ENCODE measurements at regions not wholly inside any gene's neighbourhood (a gene's known extent, or its start where the extent isn't known, plus 50 kb on each side); places are given as distances from the start of the nearest gene placed in this dataset.

GRCh38 chr4:33453436-33453835 lies 2733.3 kb downstream of the PCDH7 start:
- Histone ChIP-seq H3K27me3 (ENCODE audit: control insufficient read depth, insufficient read depth, low read length) (no peaks in the 10 kb centered on the region), H3K4me3 (ENCODE audit: low read depth, low read length) (no peak overlapping the region), H3K36me3 (ENCODE audit: control insufficient read depth, insufficient read depth, low read length) (no peaks in the 10 kb centered on the region)
- no peak for DNase-seq (ENCODE audit: low read depth)
- TF ChIP-seq CTCF (IDR thresholded peaks at IDR 0.05; ENCODE audit: insufficient read depth, low read length, poor library complexity, severe bottlenecking) = no peak

- no peak for TF ChIP-seq CTCF (IDR thresholded peaks at IDR 0.05; ENCODE audit: insufficient read depth, low read length, poor library complexity, severe bottlenecking)
- Histone ChIP-seq H3K27me3 (ENCODE audit: control insufficient read depth, insufficient read depth, low read length) (no peaks in the 10 kb centered on the region), H3K36me3 (ENCODE audit: control insufficient read depth, insufficient read depth, low read length) (no peaks in the 10 kb centered on the region), H3K4me3 (ENCODE audit: low read depth, low read length) (no peak overlapping the region)
- no peak for DNase-seq (ENCODE audit: low read depth)
Measured at GRCh38 chr4:33453916-33454315, 2733.7 kb downstream of the PCDH7 start.

GRCh38 chr4:33465565-33465964 lies 2745.4 kb downstream of the PCDH7 start:
- no peak for TF ChIP-seq CTCF (IDR thresholded peaks at IDR 0.05; ENCODE audit: insufficient read depth, low read length, poor library complexity, severe bottlenecking)
- H3K36me3 ChIP-seq (ENCODE audit: control insufficient read depth, insufficient read depth, low read length) = no peaks in the 10 kb centered on the region
- H3K27me3 ChIP-seq (ENCODE audit: control insufficient read depth, insufficient read depth, low read length) = no peaks in the 10 kb centered on the region
- H3K4me3 ChIP-seq (ENCODE audit: low read depth, low read length) = no peak overlapping the region
- no peak for DNase-seq (ENCODE audit: low read depth)

GRCh38 chr4:33467291-33467690 lies 2747.1 kb downstream of the PCDH7 start:
- TF ChIP-seq CTCF (IDR thresholded peaks at IDR 0.05; ENCODE audit: insufficient read depth, low read length, poor library complexity, severe bottlenecking) = no peak
- no peak for DNase-seq (ENCODE audit: low read depth)
- no peak overlapping the region for H3K4me3 ChIP-seq (ENCODE audit: low read depth, low read length)
- no peaks in the 10 kb centered on the region for H3K27me3 ChIP-seq (ENCODE audit: control insufficient read depth, insufficient read depth, low read length)
- H3K36me3 ChIP-seq (ENCODE audit: control insufficient read depth, insufficient read depth, low read length) = no peaks in the 10 kb centered on the region

- no peak for TF ChIP-seq CTCF (IDR thresholded peaks at IDR 0.05; ENCODE audit: insufficient read depth, low read length, poor library complexity, severe bottlenecking)
- no peak for DNase-seq (ENCODE audit: low read depth)
- H3K36me3 ChIP-seq (ENCODE audit: control insufficient read depth, insufficient read depth, low read length) = no peaks in the 10 kb centered on the region
- H3K27me3 ChIP-seq (ENCODE audit: control insufficient read depth, insufficient read depth, low read length) = no peaks in the 10 kb centered on the region
- no peak overlapping the region for H3K4me3 ChIP-seq (ENCODE audit: low read depth, low read length)
Measured at GRCh38 chr4:33470805-33471204, 2750.6 kb downstream of the PCDH7 start.

GRCh38 chr4:33477715-33478114 lies 2757.5 kb downstream of the PCDH7 start:
- Histone ChIP-seq H3K4me3 (ENCODE audit: low read depth, low read length) (no peak overlapping the region), H3K36me3 (ENCODE audit: control insufficient read depth, insufficient read depth, low read length) (no peaks in the 10 kb centered on the region), H3K27me3 (ENCODE audit: control insufficient read depth, insufficient read depth, low read length) (no peaks in the 10 kb centered on the region)
- TF ChIP-seq CTCF (IDR thresholded peaks at IDR 0.05; ENCODE audit: insufficient read depth, low read length, poor library complexity, severe bottlenecking) = no peak
- no peak for DNase-seq (ENCODE audit: low read depth)

Measured in kidney epithelial cell (primary cell).